ENCODE measurements at regions not wholly inside any gene's neighbourhood (a gene's known extent, or its start where the extent isn't known, plus 50 kb on each side); places are given as distances from the start of the nearest gene placed in this dataset.

- H3K4me3 ChIP-seq, result no peak overlapping the region
- H3K9me3 ChIP-seq, result no peaks in the 10 kb centered on the region
- H3K36me3 ChIP-seq (ENCODE audit: low read depth), result no peaks in the 10 kb centered on the region
- no peaks in the 10 kb centered on the region for H3K4me1 ChIP-seq (ENCODE audit: low read depth)
- ATAC-seq, result no peak
- intact Hi-C loops (cut with DNase I, micrococcal nuclease), result no loop called here
- TF ChIP-seq CTCF (IDR thresholded peaks at IDR 0.05), result no peak
- no peak for DNase-seq
Measured at GRCh38 chr3:151553888-151554287, 93.0 kb upstream of the IGSF10 start.

GRCh38 chr3:151552589-151552988 lies 91.7 kb upstream of the IGSF10 start:
- no peaks in the 10 kb centered on the region for H3K9me3 ChIP-seq
- TF ChIP-seq CTCF (IDR thresholded peaks at IDR 0.05), result no peak
- no peak for DNase-seq
- intact Hi-C loops (cut with DNase I, micrococcal nuclease), result no loop called here
- H3K4me3 ChIP-seq, result no peak overlapping the region
- no peak for ATAC-seq
- no peaks in the 10 kb centered on the region for H3K4me1 ChIP-seq (ENCODE audit: low read depth)
- H3K36me3 ChIP-seq (ENCODE audit: low read depth), result no peaks in the 10 kb centered on the region

- ATAC-seq (no peak), DNase-seq (no peak)
- no peak overlapping the region for H3K4me3 ChIP-seq
- H3K9me3 ChIP-seq, result no peaks in the 10 kb centered on the region
- H3K4me1 ChIP-seq (ENCODE audit: low read depth), result no peaks in the 10 kb centered on the region
- no peaks in the 10 kb centered on the region for H3K36me3 ChIP-seq (ENCODE audit: low read depth)
- TF ChIP-seq CTCF (IDR thresholded peaks at IDR 0.05), result no peak
- intact Hi-C loops (cut with DNase I, micrococcal nuclease), result no loop called here
Measured at GRCh38 chr3:151550642-151551041, 89.8 kb upstream of the IGSF10 start.

GRCh38 chr3:151550025-151550618 lies 89.3 kb upstream of the IGSF10 start:
- ATAC-seq, result no peak
- no peaks in the 10 kb centered on the region for H3K4me1 ChIP-seq (ENCODE audit: low read depth)
- H3K4me3 ChIP-seq, result no peak overlapping the region
- no peak for DNase-seq
- H3K36me3 ChIP-seq (ENCODE audit: low read depth), result no peaks in the 10 kb centered on the region
- intact Hi-C loops (cut with DNase I, micrococcal nuclease), result no loop called here
- TF ChIP-seq CTCF (IDR thresholded peaks at IDR 0.05), result no peak
- H3K9me3 ChIP-seq, result no peaks in the 10 kb centered on the region

GRCh38 chr3:151548195-151548594 lies 87.3 kb upstream of the IGSF10 start:
- intact Hi-C loops (cut with DNase I, micrococcal nuclease), result no loop called here
- no peak for TF ChIP-seq CTCF (IDR thresholded peaks at IDR 0.05)
- ATAC-seq (no peak), DNase-seq (no peak)
- Histone ChIP-seq H3K4me3 (no peak overlapping the region), H3K36me3 (ENCODE audit: low read depth) (no peaks in the 10 kb centered on the region), H3K4me1 (ENCODE audit: low read depth) (no peaks in the 10 kb centered on the region), H3K9me3 (no peaks in the 10 kb centered on the region)

GRCh38 chr3:151544164-151544548 lies 83.3 kb upstream of the IGSF10 start:
- no peak overlapping the region for H3K4me3 ChIP-seq
- H3K36me3 ChIP-seq (ENCODE audit: low read depth), result no peaks in the 10 kb centered on the region
- TF ChIP-seq CTCF (IDR thresholded peaks at IDR 0.05), result no peak
- H3K4me1 ChIP-seq (ENCODE audit: low read depth), result no peaks in the 10 kb centered on the region
- ATAC-seq, result no peak
- intact Hi-C loops (cut with DNase I, micrococcal nuclease), result no loop called here
- DNase-seq, result no peak
- H3K9me3 ChIP-seq, result no peaks in the 10 kb centered on the region

Data from mucosa of descending colon (tissue), 3 donors.